Hepatocyte (in vitro differentiated cells): ENCODE measurements at regions not wholly inside any gene's neighbourhood (a gene's known extent, or its start where the extent isn't known, plus 50 kb on each side); places are given as distances from the start of the nearest gene placed in this dataset.
A peak's percentile ranks its signal among the peaks of the same experiment; 100 is the strongest.

ENCODE experiments used
- DNase-seq: peaks from one replicate; pipeline ENCODE4 v3.0.0-alpha.2; 2016; ENCODE audit warnings: low spot score
- H2AFZ ChIP-seq: fragments of 200-600 bp; sonication (generic); 2 replicates; pipeline ENCODE4 v1.6.0; 2016; ENCODE audit warnings: antibody characterized with exemption, mild to moderate bottlenecking
- H3K27ac ChIP-seq: fragments of 200-600 bp; sonication (generic); 2 replicates; pipeline ENCODE4 v1.5.1; 2016; ENCODE audit warnings: mild to moderate bottlenecking
- H3K27me3 ChIP-seq: fragments of 200-600 bp; sonication (generic); 2 replicates; pipeline ENCODE4 v1.6.1; 2016
- H3K36me3 ChIP-seq: fragments of 200-600 bp; sonication (generic); replicated peaks from 2 replicates; pipeline ENCODE4 v1.5.1; 2016; ENCODE audit warnings: low read depth; ENCODE audit not compliant: insufficient read depth
- H3K4me1 ChIP-seq: fragments of 200-600 bp; sonication (generic); 2 replicates; pipeline ENCODE4 v1.5.1; 2016; ENCODE audit warnings: mild to moderate bottlenecking, moderate library complexity; ENCODE audit not compliant: insufficient read depth
- H3K4me2 ChIP-seq: fragments of 200-600 bp; sonication (generic); 2 replicates; pipeline ENCODE4 v1.6.0; 2016
- H3K4me3 ChIP-seq: fragments of 200-600 bp; sonication (generic); 2 replicates; pipeline ENCODE4 v1.5.1; 2016; ENCODE audit warnings: mild to moderate bottlenecking
- H3K79me2 ChIP-seq: fragments of 200-600 bp; sonication (generic); 2 replicates; pipeline ENCODE4 v1.6.0; 2017; ENCODE audit warnings: mild to moderate bottlenecking
- H3K9me2 ChIP-seq: fragments of 200-600 bp; sonication (generic); replicated peaks from 2 replicates; pipeline ENCODE4 v1.6.0; 2017; ENCODE audit warnings: mild to moderate bottlenecking; ENCODE audit not compliant: insufficient read depth
- H3K9me3 ChIP-seq: fragments of 200-600 bp; sonication (generic); 2 replicates; pipeline ENCODE4 v1.5.1; 2016; ENCODE audit warnings: low read depth, mild to moderate bottlenecking
- H4K20me1 ChIP-seq: fragments of 200-600 bp; sonication (generic); 2 replicates; pipeline ENCODE4 v1.6.0; 2016; ENCODE audit warnings: mild to moderate bottlenecking; ENCODE audit not compliant: insufficient read depth, poor library complexity, severe bottlenecking
- EZH2 ChIP-seq: fragments of 200-600 bp; sonication (generic); IDR thresholded peaks from 2 replicates; pipeline ENCODE4 v1.6.1; 2016; ENCODE audit warnings: antibody characterized with exemption, mild to moderate bottlenecking, borderline replicate concordance
- EZH2phosphoT487 ChIP-seq: fragments of 200-600 bp; sonication (generic); IDR thresholded peaks from one replicate; pipeline ENCODE4 v1.6.1; 2018; ENCODE audit warnings: antibody characterized with exemption, mild to moderate bottlenecking, low read depth, moderate library complexity; ENCODE audit not compliant: unreplicated experiment, severe bottlenecking
- WGBS: methylation state at CpG from one replicate; pipeline ENCODE4 v1.1.6; 2016; ENCODE audit warnings: low lambda C conversion rate; ENCODE audit errors: missing lambda C conversion rate; 5-methylcytosine and 5-hydroxymethylcytosine counted together
- TF ChIP-seq, protein P1 (sequence below): fragments of 200-600 bp; sonication (generic); IDR thresholded peaks from 2 replicates; pipeline ENCODE4 v1.5.1; 2016; ENCODE audit warnings: antibody characterized with exemption, mild to moderate bottlenecking; ENCODE audit not compliant: poor library complexity

DNA sequence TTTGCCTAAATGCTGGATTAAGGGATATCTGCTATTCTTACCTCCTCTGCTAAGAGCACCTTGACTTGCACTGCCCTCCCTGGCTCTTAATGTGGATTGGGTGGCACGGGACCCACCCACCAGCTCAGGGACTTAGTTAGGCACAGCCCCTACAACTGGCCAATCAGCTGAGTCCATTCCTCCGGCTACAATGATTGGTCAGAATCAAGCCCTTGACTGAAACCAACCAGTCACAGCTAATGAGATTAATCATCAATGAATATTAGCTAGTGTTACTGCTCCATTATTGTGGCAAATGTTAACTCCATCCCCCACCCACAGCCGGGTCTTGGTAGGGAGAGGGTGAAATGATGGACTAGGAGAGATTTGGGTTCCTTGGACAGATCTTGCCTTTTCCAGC is 328.0 kb downstream of the MN1 start:
- Histone ChIP-seq H3K36me3 (no peaks in the 10 kb centered on the region), H2AFZ (no peak overlapping the region), H3K9me2 (no peaks in the 10 kb centered on the region), H3K4me3 (no peak overlapping the region), H4K20me1 (no peaks in the 10 kb centered on the region), H3K4me1 (peaks cover 26% of the 10 kb centered on the region), H3K9me3 (no peaks in the 10 kb centered on the region), H3K27ac (no peak overlapping the region), H3K27me3 (no peaks in the 10 kb centered on the region), H3K79me2 (no peaks in the 10 kb centered on the region), H3K4me2 (no peak overlapping the region)
- TF ChIP-seq EZH2 (no peak), EZH2phosphoT487 (no peak)
- no peak for DNase-seq
- WGBS = 94% methylated on average over 3 of the region's 3 CpGs

DNA sequence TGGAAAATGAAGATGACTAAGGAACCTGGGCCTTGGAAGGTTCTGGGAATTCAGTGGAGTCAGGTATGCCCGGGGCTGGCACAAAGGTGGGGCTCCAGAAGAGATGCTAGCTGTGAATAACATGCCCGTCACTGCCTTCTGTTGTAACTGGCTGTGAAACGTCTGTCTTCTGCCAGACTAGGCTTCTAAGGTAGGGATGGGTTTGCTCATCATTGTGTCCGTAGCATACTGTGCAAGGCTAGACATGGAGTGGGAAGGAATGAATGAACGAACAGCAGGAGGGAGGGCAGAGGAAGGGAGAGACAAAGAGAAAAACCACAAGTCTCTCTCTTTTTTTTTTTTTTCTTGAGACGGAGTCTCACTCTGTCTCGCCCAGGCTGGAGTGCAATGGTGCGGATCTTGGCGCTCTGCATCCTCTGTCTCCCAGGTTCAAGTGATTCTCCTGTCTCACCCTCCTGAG is 327.4 kb downstream of the MN1 start:
- Histone ChIP-seq H3K9me3 (no peaks in the 10 kb centered on the region), H3K9me2 (no peaks in the 10 kb centered on the region), H3K27ac (peak overlapping the region; percentile 12), H2AFZ (no peak overlapping the region), H3K4me1 (peaks cover 26% of the 10 kb centered on the region), H3K4me2 (no peak overlapping the region), H4K20me1 (no peaks in the 10 kb centered on the region), H3K27me3 (no peaks in the 10 kb centered on the region), H3K36me3 (no peaks in the 10 kb centered on the region), H3K4me3 (no peak overlapping the region), H3K79me2 (no peaks in the 10 kb centered on the region)
- no peak for TF ChIP-seq EZH2
- TF ChIP-seq EZH2phosphoT487 = no peak
- TF ChIP-seq, protein P1, sequence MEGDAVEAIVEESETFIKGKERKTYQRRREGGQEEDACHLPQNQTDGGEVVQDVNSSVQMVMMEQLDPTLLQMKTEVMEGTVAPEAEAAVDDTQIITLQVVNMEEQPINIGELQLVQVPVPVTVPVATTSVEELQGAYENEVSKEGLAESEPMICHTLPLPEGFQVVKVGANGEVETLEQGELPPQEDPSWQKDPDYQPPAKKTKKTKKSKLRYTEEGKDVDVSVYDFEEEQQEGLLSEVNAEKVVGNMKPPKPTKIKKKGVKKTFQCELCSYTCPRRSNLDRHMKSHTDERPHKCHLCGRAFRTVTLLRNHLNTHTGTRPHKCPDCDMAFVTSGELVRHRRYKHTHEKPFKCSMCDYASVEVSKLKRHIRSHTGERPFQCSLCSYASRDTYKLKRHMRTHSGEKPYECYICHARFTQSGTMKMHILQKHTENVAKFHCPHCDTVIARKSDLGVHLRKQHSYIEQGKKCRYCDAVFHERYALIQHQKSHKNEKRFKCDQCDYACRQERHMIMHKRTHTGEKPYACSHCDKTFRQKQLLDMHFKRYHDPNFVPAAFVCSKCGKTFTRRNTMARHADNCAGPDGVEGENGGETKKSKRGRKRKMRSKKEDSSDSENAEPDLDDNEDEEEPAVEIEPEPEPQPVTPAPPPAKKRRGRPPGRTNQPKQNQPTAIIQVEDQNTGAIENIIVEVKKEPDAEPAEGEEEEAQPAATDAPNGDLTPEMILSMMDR = no peak
- 82% methylated on average over 9 of the region's 9 CpGs for WGBS
- no peak for DNase-seq

DNA sequence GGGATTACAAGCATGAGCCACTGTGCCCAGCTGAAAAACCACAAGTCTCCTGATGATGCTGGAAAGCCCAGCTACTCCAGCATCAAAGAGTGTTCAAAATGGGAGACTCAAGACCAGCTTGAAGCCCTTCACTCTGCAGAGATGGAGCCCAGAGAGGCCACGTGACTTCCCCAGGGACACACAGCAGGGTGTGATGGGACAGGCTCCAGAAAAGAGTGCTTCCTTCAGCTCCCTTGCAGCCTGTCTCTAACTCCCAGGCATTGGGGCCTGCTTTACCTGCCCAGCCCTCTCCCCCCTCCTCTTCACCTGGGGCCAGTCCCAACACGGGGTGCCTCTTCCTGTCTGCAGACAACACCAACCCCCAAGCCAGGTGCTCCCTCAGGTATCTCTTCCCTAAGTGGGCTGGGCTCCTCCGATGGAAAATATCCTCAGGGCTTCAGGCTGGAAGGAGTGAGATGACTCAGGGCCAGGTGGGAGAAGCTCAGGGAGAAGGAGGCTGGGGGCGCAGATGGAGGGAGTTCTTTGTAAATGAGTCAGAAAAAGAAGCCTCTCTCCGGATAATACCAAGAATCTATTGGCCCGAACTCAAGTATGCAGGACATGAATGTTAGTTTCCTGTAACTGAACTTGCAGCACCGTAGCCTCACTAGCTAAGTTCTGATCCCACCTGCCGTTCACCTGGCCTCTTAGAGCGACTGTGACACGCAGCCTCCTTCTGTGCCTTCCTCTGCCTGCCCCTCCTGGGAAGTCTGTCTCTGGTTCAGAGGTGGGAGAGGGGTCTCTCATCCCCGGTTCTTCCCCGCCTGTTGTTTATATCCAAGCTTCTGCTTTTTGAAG is 326.6 kb downstream of the MN1 start:
- Histone ChIP-seq H3K9me3 (no peaks in the 10 kb centered on the region), H3K4me2 (no peak overlapping the region), H3K27me3 (no peaks in the 10 kb centered on the region), H2AFZ (no peak overlapping the region), H3K4me1 (peaks cover 26% of the 10 kb centered on the region), H3K27ac (peak overlapping the region; percentile 66), H3K36me3 (no peaks in the 10 kb centered on the region), H3K9me2 (no peaks in the 10 kb centered on the region), H3K4me3 (no peak overlapping the region), H3K79me2 (no peaks in the 10 kb centered on the region), H4K20me1 (no peaks in the 10 kb centered on the region)
- 41% methylated on average over 12 of the region's 12 CpGs for WGBS
- peak; percentile 89 for DNase-seq
- TF ChIP-seq EZH2 (no peak), EZH2phosphoT487 (no peak)
- TF ChIP-seq, protein P1 = no peak

DNA sequence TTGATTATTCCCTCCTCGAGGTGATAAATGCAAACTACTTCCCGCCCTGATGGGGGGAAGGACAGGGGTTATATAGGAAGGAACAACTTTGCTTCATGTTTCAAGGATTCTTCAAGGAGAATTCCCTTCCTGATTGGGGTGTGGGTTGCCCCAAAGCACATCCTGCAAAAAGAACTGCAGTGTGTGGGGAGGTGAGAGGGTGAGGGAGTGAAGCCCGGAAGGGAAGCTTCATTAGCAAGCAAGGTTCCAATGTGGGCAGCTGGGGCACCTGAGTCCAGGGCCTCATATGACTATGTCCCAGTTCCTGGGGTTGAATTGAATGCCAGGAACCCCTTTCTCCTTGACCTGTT is 326.0 kb downstream of the MN1 start:
- Histone ChIP-seq H3K4me3 (no peak overlapping the region), H3K4me1 (peaks cover 26% of the 10 kb centered on the region), H2AFZ (no peak overlapping the region), H3K36me3 (no peaks in the 10 kb centered on the region), H3K4me2 (no peak overlapping the region), H3K9me3 (no peaks in the 10 kb centered on the region), H3K79me2 (no peaks in the 10 kb centered on the region), H4K20me1 (no peaks in the 10 kb centered on the region), H3K27ac (peak overlapping the region; percentile 66), H3K9me2 (no peaks in the 10 kb centered on the region), H3K27me3 (no peaks in the 10 kb centered on the region)
- TF ChIP-seq EZH2phosphoT487 (no peak), EZH2 (no peak)
- TF ChIP-seq, protein P1 = no peak
- no peak for DNase-seq
- 57% methylated on average over 3 of the region's 3 CpGs for WGBS
